Transverse colon (tissue), 3 donors: ENCODE measurements at regions not wholly inside any gene's neighbourhood (a gene's known extent, or its start where the extent isn't known, plus 50 kb on each side); places are given as distances from the start of the nearest gene placed in this dataset.

Source experiments
- POLR2A ChIP-seq: fragments of 450-650 bp; IDR thresholded peaks from one replicate; pipeline ENCODE4 v1.6.1; 2016; ENCODE audit warnings: antibody characterized with exemption, mild to moderate bottlenecking, moderate library complexity
- TF ChIP-seq, protein P1 (sequence below), 5 experiments: fragments of 200-600 bp in 3 of 5; fragments of 450-650 bp in 2 of 5; sonication (generic) in 3 of 5; IDR thresholded peaks; 1 replicate in 2 of 5; 2 replicates in 3 of 5; pipeline ENCODE4 v1.5.1; 2016 to 2017; ENCODE audit warnings: antibody characterized with exemption in 5 of 5, inconsistent platforms in 3 of 5, mild to moderate bottlenecking in 2 of 5, moderate library complexity in 1 of 5

DNA sequence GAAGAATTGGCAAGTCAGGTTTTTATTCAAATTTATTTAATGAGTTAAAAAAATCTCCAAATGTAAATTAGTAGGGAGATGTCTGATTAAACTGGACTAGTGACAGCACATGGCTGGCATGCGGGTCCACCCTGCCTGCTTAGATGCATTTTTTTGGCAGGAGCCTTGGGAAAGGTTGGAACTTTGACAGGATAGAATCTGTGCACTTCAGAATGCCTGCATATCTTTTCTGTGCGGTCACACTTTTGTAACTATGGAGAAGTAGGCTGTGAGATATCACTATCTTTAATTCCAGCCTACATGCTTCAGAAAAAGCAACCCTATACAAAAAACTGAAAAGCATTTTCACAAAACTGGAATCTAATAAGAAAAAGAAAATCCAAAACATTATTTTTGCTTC lies 317.8 kb downstream of the MBD2 start:
- TF ChIP-seq, protein P1, sequence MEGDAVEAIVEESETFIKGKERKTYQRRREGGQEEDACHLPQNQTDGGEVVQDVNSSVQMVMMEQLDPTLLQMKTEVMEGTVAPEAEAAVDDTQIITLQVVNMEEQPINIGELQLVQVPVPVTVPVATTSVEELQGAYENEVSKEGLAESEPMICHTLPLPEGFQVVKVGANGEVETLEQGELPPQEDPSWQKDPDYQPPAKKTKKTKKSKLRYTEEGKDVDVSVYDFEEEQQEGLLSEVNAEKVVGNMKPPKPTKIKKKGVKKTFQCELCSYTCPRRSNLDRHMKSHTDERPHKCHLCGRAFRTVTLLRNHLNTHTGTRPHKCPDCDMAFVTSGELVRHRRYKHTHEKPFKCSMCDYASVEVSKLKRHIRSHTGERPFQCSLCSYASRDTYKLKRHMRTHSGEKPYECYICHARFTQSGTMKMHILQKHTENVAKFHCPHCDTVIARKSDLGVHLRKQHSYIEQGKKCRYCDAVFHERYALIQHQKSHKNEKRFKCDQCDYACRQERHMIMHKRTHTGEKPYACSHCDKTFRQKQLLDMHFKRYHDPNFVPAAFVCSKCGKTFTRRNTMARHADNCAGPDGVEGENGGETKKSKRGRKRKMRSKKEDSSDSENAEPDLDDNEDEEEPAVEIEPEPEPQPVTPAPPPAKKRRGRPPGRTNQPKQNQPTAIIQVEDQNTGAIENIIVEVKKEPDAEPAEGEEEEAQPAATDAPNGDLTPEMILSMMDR (IDR thresholded peaks at IDR 0.05), result no peak
- TF ChIP-seq POLR2A, result no peak
